Astrocyte (in vitro differentiated cells and primary cell): ENCODE measurements at regions not wholly inside any gene's neighbourhood (a gene's known extent, or its start where the extent isn't known, plus 50 kb on each side); places are given as distances from the start of the nearest gene placed in this dataset.

Experiments used
- EZH2 ChIP-seq: IDR thresholded peaks from 2 replicates; pipeline ENCODE4 v1.6.1; 2012; ENCODE audit warnings: mild to moderate bottlenecking, low read length, inconsistent platforms; ENCODE audit not compliant: insufficient read depth
- TF ChIP-seq, protein P1 (sequence below): IDR thresholded peaks from 2 replicates; pipeline ENCODE4 v1.5.1; 2011; ENCODE audit warnings: low read depth, mild to moderate bottlenecking, inconsistent platforms, low read length, moderate library complexity; ENCODE audit not compliant: insufficient read depth

DNA sequence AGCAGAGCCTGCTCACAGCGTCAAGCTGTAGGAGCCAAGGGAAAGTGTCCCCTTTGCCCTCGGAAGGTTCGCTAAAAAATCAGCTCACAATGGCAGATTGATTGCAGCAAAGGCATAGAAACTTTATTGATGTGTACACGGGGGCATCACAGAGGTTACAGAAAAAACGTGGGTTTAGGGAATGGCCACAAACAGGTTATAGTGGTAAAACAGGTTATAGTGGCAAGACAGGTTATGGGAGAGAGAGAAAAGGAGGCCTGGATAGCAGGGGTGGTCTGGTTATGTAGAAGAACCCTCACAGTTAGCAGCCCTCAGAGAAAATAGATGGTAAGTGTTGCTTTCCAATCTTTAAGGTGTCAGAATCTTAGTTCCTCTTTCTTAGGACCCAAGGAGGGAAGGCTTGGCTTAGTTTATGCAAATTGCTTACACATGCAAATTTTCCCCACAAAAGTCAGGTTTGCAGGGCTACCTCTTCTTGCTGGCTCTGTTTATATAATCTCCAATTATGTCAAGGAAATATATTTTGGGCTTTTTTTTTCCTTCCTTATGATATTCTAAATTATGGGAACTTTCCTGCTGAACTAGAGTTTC is 113.7 kb downstream of the BMP15 start:
- TF ChIP-seq, protein P1, sequence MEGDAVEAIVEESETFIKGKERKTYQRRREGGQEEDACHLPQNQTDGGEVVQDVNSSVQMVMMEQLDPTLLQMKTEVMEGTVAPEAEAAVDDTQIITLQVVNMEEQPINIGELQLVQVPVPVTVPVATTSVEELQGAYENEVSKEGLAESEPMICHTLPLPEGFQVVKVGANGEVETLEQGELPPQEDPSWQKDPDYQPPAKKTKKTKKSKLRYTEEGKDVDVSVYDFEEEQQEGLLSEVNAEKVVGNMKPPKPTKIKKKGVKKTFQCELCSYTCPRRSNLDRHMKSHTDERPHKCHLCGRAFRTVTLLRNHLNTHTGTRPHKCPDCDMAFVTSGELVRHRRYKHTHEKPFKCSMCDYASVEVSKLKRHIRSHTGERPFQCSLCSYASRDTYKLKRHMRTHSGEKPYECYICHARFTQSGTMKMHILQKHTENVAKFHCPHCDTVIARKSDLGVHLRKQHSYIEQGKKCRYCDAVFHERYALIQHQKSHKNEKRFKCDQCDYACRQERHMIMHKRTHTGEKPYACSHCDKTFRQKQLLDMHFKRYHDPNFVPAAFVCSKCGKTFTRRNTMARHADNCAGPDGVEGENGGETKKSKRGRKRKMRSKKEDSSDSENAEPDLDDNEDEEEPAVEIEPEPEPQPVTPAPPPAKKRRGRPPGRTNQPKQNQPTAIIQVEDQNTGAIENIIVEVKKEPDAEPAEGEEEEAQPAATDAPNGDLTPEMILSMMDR = no peak
- TF ChIP-seq EZH2 = no peak
